ENCODE measurements at regions not wholly inside any gene's neighbourhood (a gene's known extent, or its start where the extent isn't known, plus 50 kb on each side); places are given as distances from the start of the nearest gene placed in this dataset.

DNA sequence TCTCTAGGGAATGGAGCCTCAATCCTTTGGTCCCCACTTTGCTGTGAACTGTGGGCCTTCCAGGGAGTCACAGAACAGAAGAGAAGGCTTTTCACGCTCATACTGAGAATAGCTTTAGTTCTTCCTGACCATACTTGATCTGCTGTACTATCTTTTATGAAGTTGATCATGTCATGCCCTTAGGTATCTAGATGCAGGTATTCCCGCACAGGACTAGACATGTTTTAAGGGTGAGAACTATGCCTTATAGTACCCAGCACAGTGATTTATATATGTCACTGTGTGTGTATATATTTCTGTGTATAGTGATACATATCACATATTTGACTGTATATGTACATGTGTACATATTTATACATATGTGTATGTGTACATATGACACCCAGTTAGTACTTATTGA, 358.4 kb upstream of the SEMA6D start:
- TF ChIP-seq RFX5 (IDR thresholded peaks at IDR 0.05) (no peak), ZNF302 (CRISPR knock-in tag; IDR thresholded peaks at IDR 0.05) (no peak), CEBPB (IDR thresholded peaks at IDR 0.05) (no peak), POLR2A (IDR thresholded peaks at IDR 0.05; ENCODE audit: low read length) (no peak), PHF8 (IDR thresholded peaks at IDR 0.05; ENCODE audit: borderline replicate concordance, low read depth) (no peak)
- TF ChIP-seq, protein P1, sequence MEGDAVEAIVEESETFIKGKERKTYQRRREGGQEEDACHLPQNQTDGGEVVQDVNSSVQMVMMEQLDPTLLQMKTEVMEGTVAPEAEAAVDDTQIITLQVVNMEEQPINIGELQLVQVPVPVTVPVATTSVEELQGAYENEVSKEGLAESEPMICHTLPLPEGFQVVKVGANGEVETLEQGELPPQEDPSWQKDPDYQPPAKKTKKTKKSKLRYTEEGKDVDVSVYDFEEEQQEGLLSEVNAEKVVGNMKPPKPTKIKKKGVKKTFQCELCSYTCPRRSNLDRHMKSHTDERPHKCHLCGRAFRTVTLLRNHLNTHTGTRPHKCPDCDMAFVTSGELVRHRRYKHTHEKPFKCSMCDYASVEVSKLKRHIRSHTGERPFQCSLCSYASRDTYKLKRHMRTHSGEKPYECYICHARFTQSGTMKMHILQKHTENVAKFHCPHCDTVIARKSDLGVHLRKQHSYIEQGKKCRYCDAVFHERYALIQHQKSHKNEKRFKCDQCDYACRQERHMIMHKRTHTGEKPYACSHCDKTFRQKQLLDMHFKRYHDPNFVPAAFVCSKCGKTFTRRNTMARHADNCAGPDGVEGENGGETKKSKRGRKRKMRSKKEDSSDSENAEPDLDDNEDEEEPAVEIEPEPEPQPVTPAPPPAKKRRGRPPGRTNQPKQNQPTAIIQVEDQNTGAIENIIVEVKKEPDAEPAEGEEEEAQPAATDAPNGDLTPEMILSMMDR (IDR thresholded peaks at IDR 0.05), result no peak

All from A549 (cell line).